DMS114 treated with DMSO at 0.1 percent for 48 hours (cell line): ENCODE measurements at regions not wholly inside any gene's neighbourhood (a gene's known extent, or its start where the extent isn't known, plus 50 kb on each side); places are given as distances from the start of the nearest gene placed in this dataset.
"Not testable (repeated sequence)": the region's sequence is repeated elsewhere in the genome, so short reads cannot be mapped to it uniquely, and the experiment has no call there.

ENCODE experiments used
- DNase-seq: peaks from one replicate; lab custom pipeline; 2025; ENCODE audit not compliant: unreplicated experiment; lab: John Stamatoyannopoulos, UW

DNA sequence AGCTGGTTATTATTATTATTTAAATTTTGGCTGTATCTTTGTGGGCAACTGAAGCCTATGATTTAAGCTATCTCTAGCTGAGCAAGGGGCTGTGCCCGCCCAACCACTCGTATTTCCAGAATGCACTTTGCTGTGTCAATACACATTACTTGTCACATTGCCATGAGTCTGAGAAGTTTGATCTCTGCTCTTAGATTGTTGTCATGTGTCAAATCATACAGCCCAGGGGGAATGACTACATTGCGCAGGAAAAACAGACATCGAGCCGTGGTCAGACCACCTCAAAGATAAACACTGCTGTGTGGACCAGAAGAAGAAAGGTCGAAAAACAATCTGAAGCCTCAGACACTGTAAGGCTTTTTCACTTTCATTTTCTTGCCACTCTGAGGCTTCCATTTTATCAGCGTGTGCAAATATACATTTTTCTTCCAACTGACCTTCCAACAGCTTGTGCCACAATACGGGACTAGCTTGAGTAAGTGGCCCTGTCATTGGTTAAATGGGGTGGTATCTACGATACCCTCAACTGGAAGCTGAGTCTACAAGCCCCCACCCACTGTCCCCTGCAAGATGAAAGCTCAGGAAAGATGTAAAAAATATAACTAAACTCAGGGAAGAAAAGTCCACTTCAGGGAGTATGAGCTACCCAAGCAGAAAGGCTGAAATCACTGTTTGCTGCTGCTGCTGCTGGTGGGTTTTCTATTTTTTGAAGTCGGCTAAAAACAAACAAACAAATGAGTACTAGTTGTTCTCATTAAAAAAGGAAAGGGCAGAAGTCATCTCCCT is 603.0 kb downstream of the BNC2 start:
- no peak for DNase-seq

DNA sequence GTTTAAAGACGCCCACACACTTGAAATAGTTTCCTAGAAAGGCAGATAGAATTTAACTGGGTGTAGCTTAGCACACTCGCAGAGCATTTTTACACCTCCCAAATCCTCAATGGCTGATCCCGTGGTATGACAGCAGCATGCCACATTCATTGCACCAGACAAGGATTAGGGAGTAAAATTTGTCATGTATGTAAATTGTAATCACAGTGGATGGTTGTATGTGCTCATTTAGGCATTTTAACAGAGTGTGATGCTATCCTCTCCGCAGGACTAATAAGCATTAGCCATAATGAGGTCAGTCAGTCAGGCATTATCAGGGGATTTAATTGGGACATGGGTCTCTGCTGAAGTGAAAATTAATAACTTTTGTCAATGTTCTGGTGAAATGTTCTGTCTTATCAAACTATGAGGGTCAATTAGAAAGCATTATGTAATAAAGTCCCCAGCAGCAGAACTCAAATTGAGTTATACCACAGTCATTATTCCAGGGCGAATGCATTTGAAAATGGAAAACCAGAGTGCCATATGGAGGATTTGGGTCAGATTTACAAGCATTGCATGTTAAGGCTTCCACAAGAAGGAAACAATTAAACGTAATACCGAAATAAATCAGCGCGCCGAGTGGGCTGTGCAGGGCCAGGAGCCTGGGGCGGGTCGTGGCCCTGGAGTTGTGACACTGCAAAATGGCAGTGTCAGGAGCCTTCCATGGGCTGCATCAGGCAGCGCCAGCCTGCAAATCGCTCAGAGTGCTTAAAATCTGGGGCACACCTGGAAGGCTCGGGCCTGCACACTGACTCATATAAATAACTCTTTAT is 602.2 kb downstream of the BNC2 start:
- no peak for DNase-seq

- DNase-seq: no peak
Measured at GRCh38 chr9:16271967-16272366, 598.5 kb downstream of the BNC2 start.

GRCh38 chr9:16272776-16273175 is 597.7 kb downstream of the BNC2 start:
- DNase-seq: no peak

GRCh38 chr9:16275795-16276624 is 594.5 kb downstream of the BNC2 start:
- DNase-seq: no peak

DNA sequence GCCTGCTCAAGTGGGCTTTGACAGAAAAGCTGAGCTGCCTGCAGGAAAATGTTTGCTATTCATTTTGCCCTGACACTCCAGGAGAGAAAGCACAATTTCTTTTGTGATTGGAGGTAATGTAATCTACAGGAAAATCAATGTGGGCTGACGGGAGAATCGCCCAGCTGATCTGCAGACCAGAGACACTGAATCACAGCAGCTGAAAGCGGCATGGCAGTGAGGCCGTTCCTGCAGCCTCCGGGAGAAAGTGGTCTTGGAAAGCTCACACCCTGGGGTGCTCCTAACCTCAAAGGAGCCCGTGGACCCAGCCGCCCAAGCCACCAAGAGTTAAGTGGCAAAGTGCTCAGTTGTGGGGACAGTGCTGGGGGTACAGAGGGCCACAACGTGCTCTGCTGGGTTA is 593.6 kb downstream of the BNC2 start:
- DNase-seq: no peak

GRCh38 chr9:16277471-16277960 is 593.0 kb downstream of the BNC2 start:
- no peak for DNase-seq

- DNase-seq: no peak
Measured at GRCh38 chr9:16278326-16278999, 592.0 kb downstream of the BNC2 start.

DNA sequence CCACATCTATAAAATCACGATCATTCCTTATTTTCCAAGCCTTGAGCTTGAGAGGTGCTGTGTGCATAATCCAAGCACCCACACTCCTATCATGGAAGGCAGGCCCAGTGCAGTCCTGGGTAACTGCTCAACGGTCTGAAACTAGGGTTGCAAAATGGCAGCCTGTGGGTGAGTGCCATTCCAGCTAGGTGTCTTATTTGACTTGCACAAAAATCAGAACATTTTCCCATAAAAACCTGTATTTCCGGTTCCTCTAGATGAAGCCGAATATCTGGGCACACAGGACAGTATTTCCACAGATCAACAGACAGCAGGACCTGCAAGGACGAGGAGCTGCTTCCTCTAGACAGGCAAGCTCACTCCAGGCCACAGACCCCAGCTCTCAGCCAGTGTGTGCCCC is 588.8 kb downstream of the BNC2 start:
- DNase-seq: no peak

GRCh38 chr9:16282216-16282615 is 588.3 kb downstream of the BNC2 start:
- DNase-seq: no peak

DNA sequence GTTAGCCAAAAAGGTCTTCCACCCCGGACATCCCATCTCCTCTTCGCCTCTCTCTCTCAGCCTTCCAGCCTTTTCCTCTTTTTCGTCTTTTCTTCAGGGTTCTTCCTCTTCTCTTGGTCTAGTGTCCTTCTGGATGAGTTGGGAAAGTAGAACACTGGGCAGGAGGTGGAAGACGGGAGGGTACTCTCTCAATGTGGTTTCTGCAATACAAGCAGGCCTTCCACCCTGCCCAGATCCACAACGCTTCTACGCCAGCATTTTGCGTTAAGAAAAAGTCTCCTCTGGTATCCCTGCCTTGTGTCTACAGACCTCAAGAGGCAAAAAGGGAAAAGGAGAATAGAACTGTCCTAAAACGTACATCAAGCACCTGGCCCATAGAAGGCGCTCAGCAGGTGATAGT is 587.8 kb downstream of the BNC2 start:
- no peak for DNase-seq

GRCh38 chr9:16286160-16286559 is 584.3 kb downstream of the BNC2 start:
- no peak for DNase-seq

- DNase-seq: no peak
Measured at GRCh38 chr9:16289639-16290038, 580.8 kb downstream of the BNC2 start.

- no peak for DNase-seq
Measured at GRCh38 chr9:16290169-16290568, 580.3 kb downstream of the BNC2 start.

- no peak for DNase-seq
Measured at GRCh38 chr9:16291921-16292320, 578.5 kb downstream of the BNC2 start.

- DNase-seq: no peak
Measured at GRCh38 chr9:16293610-16294009, 576.9 kb downstream of the BNC2 start.

DNA sequence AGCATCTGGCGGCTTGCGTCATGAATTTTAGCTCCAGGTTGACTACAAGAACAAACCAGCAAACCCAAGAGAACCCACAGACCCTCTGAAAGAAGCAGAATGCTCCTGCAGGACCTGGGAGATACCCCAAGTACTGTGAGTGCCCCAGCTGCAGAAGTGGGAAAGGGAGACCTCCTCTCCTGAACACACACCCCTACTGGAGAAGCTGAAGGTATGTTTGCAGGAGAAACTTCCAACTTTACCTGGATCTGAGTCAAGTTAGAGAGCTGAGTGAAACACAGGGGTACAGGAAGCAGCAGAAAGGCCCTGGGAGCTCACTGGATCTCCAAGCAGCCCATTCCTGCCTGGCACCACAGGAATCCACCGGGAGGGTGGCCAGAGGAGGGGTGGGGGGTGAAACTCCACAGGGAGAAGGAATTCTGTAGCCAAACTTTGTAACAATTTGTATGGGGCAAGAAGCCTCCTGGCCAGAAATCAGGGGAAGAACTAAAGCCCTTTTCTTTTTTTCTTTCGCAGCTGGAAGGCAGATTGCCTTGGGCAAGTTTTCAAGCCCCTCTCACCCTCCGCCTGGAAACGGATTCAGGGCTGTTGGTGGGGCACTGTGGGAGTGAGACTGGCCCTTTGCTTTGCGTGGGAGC is 576.2 kb downstream of the BNC2 start:
- DNase-seq: no peak

- DNase-seq: not testable (repeated sequence)
Measured at GRCh38 chr9:16294940-16295339, 575.5 kb downstream of the BNC2 start.

- DNase-seq: not testable (repeated sequence)
Measured at GRCh38 chr9:16299368-16299767, 571.1 kb downstream of the BNC2 start.

- no peak for DNase-seq
Measured at GRCh38 chr9:16303506-16303905, 567.0 kb downstream of the BNC2 start.
